GM12875 (cell line): ENCODE measurements at regions not wholly inside any gene's neighbourhood (a gene's known extent, or its start where the extent isn't known, plus 50 kb on each side); places are given as distances from the start of the nearest gene placed in this dataset.

ENCODE experiments used
- H3K4me3 ChIP-seq: one replicate; pipeline ENCODE4 v1.5.1; 2011; ENCODE audit warnings: low read depth, low read length, control low read depth
- CTCF ChIP-seq: IDR thresholded peaks from 2 replicates; pipeline ENCODE4 v1.5.1; 2011; ENCODE audit warnings: low read depth, mild to moderate bottlenecking, control low read depth, inconsistent platforms, low read length, moderate library complexity, borderline replicate concordance; ENCODE audit not compliant: insufficient read depth

GRCh38 chr1:38567401-38567800 is 292.2 kb downstream of the RRAGC start:
- no peak overlapping the region for H3K4me3 ChIP-seq
- TF ChIP-seq CTCF = no peak

GRCh38 chr1:38565020-38565491 is 294.5 kb downstream of the RRAGC start:
- no peak for TF ChIP-seq CTCF
- no peak overlapping the region for H3K4me3 ChIP-seq

DNA sequence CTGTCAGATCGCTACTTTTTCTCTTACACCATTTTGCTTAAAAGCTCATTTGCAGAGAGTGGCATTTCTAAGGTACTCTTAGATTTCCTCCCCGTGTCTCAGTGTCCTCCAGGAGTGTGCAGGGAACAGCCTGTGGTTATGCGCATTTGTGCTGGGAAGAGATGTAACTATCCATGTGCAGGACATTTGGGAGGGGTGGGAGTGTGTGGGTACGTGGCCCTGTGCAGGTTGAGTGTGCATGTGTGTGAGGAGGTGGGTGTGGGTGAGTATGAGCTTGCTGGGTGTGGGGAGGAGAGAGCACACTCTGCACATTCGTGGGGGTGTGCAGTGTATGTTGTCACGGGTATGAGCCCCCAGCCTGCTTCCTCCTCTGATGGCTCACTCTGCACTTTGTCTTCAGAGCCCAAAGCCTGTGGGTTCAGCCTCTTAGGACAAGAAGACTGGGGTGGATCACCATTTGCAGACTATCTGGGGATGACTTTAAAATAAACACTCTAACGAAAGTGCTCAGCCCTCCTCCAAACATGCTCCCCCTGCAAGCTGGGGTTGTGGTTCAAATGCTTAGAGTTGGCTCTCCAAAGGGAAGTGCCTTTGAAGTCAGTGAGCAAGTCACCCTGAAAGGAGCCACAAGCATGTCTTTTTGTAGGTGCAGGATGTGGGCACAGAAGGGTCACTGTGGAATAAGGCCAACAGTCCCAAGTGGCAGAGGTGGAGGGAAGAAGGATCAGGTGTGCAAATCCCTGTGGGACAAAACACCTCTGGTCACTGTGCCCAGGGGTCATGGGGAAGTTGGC is 295.4 kb downstream of the RRAGC start:
- no peak for TF ChIP-seq CTCF
- no peak overlapping the region for H3K4me3 ChIP-seq

- H3K4me3 ChIP-seq = no peak overlapping the region
- TF ChIP-seq CTCF = no peak
These were observed 297.8 kb downstream of the RRAGC start for GRCh38 chr1:38561725-38562124.

- no peak for TF ChIP-seq CTCF
- H3K4me3 ChIP-seq = no peak overlapping the region
These were observed 298.5 kb downstream of the RRAGC start for GRCh38 chr1:38561110-38561509.

GRCh38 chr1:38560457-38560856 is 299.1 kb downstream of the RRAGC start:
- peak overlapping the region; percentile 35 for H3K4me3 ChIP-seq
- no peak for TF ChIP-seq CTCF
